GM18517 (cell line): ENCODE measurements at regions not wholly inside any gene's neighbourhood (a gene's known extent, or its start where the extent isn't known, plus 50 kb on each side); places are given as distances from the start of the nearest gene placed in this dataset.
"Not testable (repeated sequence)": the region's sequence is repeated elsewhere in the genome, so short reads cannot be mapped to it uniquely, and the experiment has no call there.

Experiments
- ATAC-seq: cut with Tn5 transposase; IDR thresholded peaks from one replicate; pipeline ENCODE4 v1.9.1; 2021; ENCODE audit warnings: mild to moderate bottlenecking, moderate library complexity; ENCODE audit not compliant: unreplicated experiment

- ATAC-seq: no peak
Observed at GRCh38 chr13:81637457-81637856, 1296.5 kb upstream of the SPRY2 start.

GRCh38 chr13:81636120-81636519, 1295.2 kb upstream of the SPRY2 start:
- no peak for ATAC-seq

- ATAC-seq: no peak
Observed at GRCh38 chr13:81615031-81615430, 1274.1 kb upstream of the SPRY2 start.

- no peak for ATAC-seq
Observed at GRCh38 chr13:81610644-81611043, 1269.7 kb upstream of the SPRY2 start.

- no peak for ATAC-seq
Observed at GRCh38 chr13:81609335-81609734, 1268.4 kb upstream of the SPRY2 start.

DNA sequence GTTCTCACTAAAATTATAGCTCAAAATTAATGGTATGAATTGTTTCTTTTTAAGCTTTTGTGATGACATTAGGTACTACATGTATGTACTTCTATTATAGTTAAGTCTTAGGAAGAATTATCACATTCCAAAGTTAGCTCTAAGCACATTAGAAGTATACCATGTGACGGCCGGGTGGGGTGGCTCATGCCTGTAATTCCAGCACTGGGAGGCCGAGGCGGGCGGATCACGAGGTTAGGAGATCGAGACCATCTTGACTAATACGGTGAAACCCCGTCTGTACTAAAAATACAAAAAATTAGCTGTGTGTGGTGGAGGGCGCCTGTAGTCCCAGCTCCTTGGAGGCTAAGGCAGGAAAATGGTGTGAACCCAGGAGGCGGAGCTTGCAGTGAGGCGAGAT, 1265.1 kb upstream of the SPRY2 start:
- ATAC-seq: no peak

DNA sequence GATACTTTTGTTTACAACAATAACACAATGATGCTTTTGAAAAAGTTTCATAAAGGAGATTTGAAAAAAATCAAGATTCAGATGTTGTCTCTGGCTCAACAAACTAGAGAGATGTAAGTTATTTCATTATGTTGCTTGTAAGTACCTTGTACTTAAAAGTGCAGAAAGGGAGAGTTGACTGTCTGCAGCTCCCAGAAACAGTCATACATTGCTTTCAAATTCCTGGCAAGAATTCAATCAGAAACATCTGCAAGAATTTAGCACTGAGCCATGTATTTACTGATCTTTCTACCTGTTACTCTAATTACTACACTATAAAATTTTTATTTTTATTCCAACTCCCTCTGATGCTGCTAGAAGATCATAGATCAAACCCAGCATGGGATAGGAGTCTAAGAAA, 1261.3 kb upstream of the SPRY2 start:
- no peak for ATAC-seq

DNA sequence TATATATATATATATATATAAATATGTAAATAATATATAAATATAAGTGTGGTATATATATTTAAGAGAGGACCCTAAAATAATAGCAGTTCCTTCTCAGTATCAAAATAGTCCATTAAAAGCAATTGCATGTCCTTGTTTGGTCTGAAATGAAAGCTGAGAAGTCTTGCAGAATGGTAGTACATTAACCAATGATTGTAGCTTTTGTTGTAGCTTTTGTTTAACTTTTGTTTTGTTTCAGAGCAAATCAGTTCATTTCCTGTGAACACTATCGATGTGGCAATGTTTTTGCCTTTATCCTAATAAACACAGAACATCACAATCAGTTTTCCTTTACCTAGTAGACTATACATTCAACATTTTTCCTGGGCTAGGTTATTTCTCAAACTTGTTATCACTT, 1256.2 kb upstream of the SPRY2 start:
- no peak for ATAC-seq

GRCh38 chr13:81596224-81596753, 1255.4 kb upstream of the SPRY2 start:
- no peak for ATAC-seq

- ATAC-seq: no peak
Observed at GRCh38 chr13:81591528-81592220, 1250.7 kb upstream of the SPRY2 start.

DNA sequence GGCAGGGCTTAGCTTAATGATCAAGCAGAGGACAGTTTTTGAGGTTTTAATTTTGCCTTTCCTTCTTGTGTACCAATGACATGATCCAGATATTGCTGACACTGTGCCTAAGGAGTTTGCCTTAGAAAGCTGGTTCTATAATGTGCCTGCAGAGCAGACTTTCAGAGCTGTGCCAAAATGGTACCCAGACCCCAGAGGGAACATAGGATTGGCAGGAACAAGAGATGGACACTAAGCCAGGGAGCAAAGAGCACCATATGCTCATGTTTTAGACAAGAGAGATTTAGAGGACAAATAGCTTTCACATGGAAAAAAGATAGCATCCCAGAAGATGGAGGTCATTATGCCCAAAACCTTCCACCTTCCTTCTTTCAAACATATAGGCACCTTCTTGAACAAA, 1241.5 kb upstream of the SPRY2 start:
- ATAC-seq: no peak

GRCh38 chr13:81577601-81578195, 1236.8 kb upstream of the SPRY2 start:
- no peak for ATAC-seq

DNA sequence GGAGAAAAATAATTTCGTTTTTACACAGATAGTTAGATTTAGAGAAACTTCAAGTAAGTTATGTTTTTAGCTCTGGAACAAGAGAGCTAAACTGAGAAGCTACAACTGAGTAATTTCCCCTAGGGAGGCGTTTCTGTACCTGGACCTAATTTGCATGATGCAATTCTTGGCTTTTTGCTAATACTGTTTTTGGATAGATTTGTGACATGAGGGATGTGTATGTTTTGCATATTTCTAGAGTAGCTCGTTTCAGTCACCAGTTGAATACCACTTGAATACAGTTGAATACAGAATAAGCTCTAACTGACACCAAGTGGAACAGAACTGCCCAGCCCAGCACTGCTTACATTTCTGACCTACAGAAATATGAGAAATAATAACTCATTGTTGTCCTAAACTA, 1227.9 kb upstream of the SPRY2 start:
- no peak for ATAC-seq

- ATAC-seq: no peak
Observed at GRCh38 chr13:81565849-81566248, 1224.9 kb upstream of the SPRY2 start.

DNA sequence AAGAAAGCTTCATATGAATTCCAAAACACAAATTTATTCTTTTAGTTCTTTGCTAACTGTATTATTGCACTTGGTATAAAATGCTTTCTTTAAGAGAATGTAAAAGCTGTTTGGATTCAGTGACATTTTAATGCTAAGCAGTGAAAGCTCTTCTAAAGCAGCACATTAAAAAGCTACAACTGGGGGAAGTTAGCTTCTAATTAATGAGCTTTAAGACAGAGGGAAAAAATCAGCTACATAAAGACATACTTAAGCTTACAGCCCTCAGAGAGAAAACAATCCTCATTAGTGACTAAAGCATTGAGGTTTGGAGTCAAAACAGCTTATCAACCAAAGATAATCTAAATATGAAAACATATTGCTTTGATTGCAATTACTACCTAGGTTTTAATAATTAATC, 1222.2 kb upstream of the SPRY2 start:
- ATAC-seq: no peak

DNA sequence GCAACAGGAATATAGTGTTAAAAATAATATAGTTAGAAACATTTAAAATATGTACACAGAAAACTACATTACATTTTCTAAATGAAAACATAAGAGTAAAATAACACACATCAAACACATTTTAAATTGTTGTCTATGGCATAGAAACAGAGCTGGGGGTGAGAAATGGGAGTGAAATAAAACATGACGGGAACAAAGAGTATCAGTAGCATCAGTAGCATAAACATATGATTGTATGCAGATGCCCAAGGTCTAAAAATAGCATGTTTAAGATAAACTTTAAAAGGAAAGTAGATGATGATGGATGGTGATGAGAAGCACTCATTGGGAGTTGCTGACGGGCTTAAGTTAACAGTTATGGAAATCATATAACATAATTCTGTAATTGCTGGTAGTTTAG, 1221.7 kb upstream of the SPRY2 start:
- ATAC-seq: no peak

GRCh38 chr13:81551036-81551435, 1210.1 kb upstream of the SPRY2 start:
- ATAC-seq: no peak

DNA sequence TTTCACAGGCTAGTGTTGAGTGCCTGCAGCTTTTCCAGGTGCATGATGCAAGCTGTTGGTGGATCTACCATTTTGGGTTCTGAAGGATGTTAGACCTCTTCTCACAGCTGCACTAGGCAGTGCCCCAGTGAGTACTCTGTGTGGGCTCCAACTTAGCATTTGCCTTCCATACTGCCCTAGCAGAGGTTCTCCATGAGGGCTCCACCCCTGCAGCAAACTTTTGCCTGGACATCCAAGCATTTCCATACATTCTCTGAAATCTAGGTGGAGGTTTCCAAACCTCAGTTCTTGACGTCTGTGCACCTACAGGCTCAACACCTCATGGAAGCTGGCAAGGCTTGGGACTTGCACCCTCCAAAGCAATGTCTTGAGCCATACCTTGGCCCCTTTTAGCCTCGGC, 1205.4 kb upstream of the SPRY2 start:
- not testable (repeated sequence) for ATAC-seq

DNA sequence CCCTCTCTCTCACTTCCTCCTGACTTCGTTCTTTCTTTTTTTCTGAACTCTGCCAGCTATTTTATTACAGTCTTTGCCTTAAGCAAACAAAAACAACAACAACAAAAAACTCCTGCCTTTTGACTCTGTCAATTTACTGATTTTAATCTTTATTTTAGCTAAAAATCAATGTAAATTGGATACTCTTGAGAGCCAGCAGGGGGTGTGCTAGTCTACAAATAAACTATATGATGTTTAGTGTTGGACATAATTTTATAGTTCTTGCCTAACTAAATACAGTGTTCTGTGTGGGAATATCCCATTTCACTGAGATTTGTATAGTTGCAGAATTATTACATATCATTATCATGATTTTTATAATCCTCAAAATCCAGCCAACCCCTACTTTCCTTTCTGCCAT, 1199.9 kb upstream of the SPRY2 start:
- no peak for ATAC-seq

DNA sequence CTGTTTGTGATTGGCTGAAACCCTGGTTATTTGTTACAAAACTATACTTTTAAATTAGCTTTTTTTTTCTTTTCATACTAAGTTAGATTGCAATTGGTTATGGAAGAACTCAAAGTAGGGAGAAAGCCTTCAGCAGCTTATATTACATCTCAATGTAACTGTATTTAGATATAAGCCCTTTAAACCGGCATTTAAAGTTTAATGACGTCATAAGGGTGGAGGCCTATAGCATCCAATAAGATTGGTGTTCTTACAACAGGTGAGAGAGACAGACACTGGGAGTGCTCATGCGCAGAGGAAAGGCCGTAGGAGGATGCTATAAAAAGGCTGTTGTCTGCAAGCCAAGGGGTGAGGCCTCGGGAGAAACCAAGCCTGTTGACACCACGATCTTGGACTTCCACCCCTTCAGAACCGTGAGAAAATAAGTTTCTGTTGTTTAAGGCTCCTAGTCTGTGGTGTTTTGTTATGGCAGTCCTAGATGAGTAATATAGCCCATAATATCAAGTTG, 1198.8 kb upstream of the SPRY2 start:
- ATAC-seq: no peak

DNA sequence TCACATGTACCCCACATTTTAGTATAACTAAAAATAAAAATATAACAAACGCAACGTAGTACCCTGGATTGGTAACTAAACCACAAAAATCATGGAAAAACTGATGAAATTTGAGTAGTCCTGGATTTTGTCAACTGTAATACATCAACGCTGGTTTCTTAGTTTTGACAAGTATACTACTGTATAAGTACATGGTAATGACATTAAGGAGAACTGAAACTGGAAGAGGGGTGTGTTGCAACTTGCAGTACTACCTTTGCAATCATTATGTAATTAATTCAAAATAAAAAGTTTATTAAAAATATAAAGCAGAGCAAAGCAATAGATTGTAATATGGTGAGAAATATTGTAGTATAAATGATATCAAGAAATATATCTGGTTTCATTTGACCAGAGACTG, 1158.0 kb upstream of the SPRY2 start:
- ATAC-seq: no peak

GRCh38 chr13:81493144-81493543, 1152.2 kb upstream of the SPRY2 start:
- ATAC-seq: no peak

DNA sequence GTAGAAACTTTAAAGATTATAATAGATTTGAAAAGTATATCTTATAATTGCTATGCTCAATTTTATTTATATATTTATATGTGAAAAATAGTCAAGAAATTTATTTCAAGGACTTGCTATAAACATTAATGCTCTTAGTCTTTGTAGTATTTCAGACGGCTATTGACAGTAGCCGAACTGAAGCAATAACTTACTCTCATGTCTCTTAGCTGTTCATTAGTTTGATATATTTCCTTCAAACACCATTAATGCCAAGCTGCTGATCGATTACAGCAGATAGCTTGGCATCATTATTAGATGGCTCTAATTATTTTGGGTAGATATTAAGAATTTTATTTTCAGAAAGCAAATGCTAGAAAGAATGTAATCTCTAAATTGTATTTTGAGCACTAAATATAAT, 1151.5 kb upstream of the SPRY2 start:
- ATAC-seq: no peak
